ENCODE measurements at regions not wholly inside any gene's neighbourhood (a gene's known extent, or its start where the extent isn't known, plus 50 kb on each side); places are given as distances from the start of the nearest gene placed in this dataset.

- no peak for ATAC-seq
- no peaks in the 10 kb centered on the region for H3K36me3 Mint-ChIP-seq
- H3K27me3 Mint-ChIP-seq, result no peaks in the 10 kb centered on the region
- H3K9me3 Mint-ChIP-seq, result peaks cover 13% of the 10 kb centered on the region
- no peak overlapping the region for H3K27ac Mint-ChIP-seq
- H3K4me1 Mint-ChIP-seq, result no peaks in the 10 kb centered on the region
- no peak overlapping the region for H3K4me3 Mint-ChIP-seq
Measured at GRCh38 chr12:19938491-19938890, 429.8 kb upstream of the PDE3A start.

GRCh38 chr12:19940267-19940666 lies 428.1 kb upstream of the PDE3A start:
- no peak overlapping the region for H3K27ac Mint-ChIP-seq
- no peak for ATAC-seq

GRCh38 chr12:19941096-19941495 lies 427.2 kb upstream of the PDE3A start:
- no peaks in the 10 kb centered on the region for H3K27me3 Mint-ChIP-seq
- ATAC-seq, result no peak
- no peaks in the 10 kb centered on the region for H3K36me3 Mint-ChIP-seq
- H3K27ac Mint-ChIP-seq, result no peak overlapping the region
- no peaks in the 10 kb centered on the region for H3K4me1 Mint-ChIP-seq
- H3K4me3 Mint-ChIP-seq, result no peak overlapping the region
- H3K9me3 Mint-ChIP-seq, result peaks cover 11% of the 10 kb centered on the region

More at GRCh38 chr12:19940267-19940666, 428.1 kb upstream of the PDE3A start:
- H3K4me1 Mint-ChIP-seq, result no peaks in the 10 kb centered on the region
- H3K36me3 Mint-ChIP-seq, result no peaks in the 10 kb centered on the region
- no peak overlapping the region for H3K4me3 Mint-ChIP-seq
- no peaks in the 10 kb centered on the region for H3K27me3 Mint-ChIP-seq
- peaks cover 11% of the 10 kb centered on the region for H3K9me3 Mint-ChIP-seq

- Mint-ChIP-seq H3K27me3 (no peaks in the 10 kb centered on the region), H3K36me3 (no peaks in the 10 kb centered on the region), H3K4me3 (no peak overlapping the region), H3K4me1 (no peaks in the 10 kb centered on the region), H3K9me3 (peaks cover 3% of the 10 kb centered on the region), H3K27ac (no peak overlapping the region)
- no peak for ATAC-seq
Measured at GRCh38 chr12:19945559-19946435, 422.5 kb upstream of the PDE3A start.

GRCh38 chr12:19946550-19946949 lies 421.8 kb upstream of the PDE3A start:
- H3K36me3 Mint-ChIP-seq, result no peaks in the 10 kb centered on the region
- H3K27me3 Mint-ChIP-seq, result no peaks in the 10 kb centered on the region

GRCh38 chr12:19947344-19947743 lies 421.0 kb upstream of the PDE3A start:
- H3K4me3 Mint-ChIP-seq, result no peak overlapping the region
- H3K27me3 Mint-ChIP-seq, result no peaks in the 10 kb centered on the region
- H3K9me3 Mint-ChIP-seq, result peaks cover 3% of the 10 kb centered on the region
- H3K36me3 Mint-ChIP-seq, result no peaks in the 10 kb centered on the region
- no peak for ATAC-seq
- H3K4me1 Mint-ChIP-seq, result no peaks in the 10 kb centered on the region
- no peak overlapping the region for H3K27ac Mint-ChIP-seq

More at GRCh38 chr12:19946550-19946949, 421.8 kb upstream of the PDE3A start:
- no peaks in the 10 kb centered on the region for H3K4me1 Mint-ChIP-seq
- ATAC-seq, result no peak
- H3K9me3 Mint-ChIP-seq, result peaks cover 3% of the 10 kb centered on the region
- H3K4me3 Mint-ChIP-seq, result no peak overlapping the region
- no peak overlapping the region for H3K27ac Mint-ChIP-seq

GRCh38 chr12:19951664-19952063 lies 416.7 kb upstream of the PDE3A start:
- no peaks in the 10 kb centered on the region for H3K4me1 Mint-ChIP-seq
- H3K27ac Mint-ChIP-seq, result no peak overlapping the region
- ATAC-seq, result no peak
- H3K36me3 Mint-ChIP-seq, result no peaks in the 10 kb centered on the region
- H3K27me3 Mint-ChIP-seq, result no peaks in the 10 kb centered on the region
- H3K4me3 Mint-ChIP-seq, result no peak overlapping the region
- no peaks in the 10 kb centered on the region for H3K9me3 Mint-ChIP-seq

- H3K36me3 Mint-ChIP-seq, result no peaks in the 10 kb centered on the region
- no peak overlapping the region for H3K4me3 Mint-ChIP-seq
- no peaks in the 10 kb centered on the region for H3K4me1 Mint-ChIP-seq
- no peaks in the 10 kb centered on the region for H3K27me3 Mint-ChIP-seq
- no peak overlapping the region for H3K27ac Mint-ChIP-seq
- H3K9me3 Mint-ChIP-seq, result no peaks in the 10 kb centered on the region
- ATAC-seq, result no peak
Measured at GRCh38 chr12:19953734-19954133, 414.6 kb upstream of the PDE3A start.

GRCh38 chr12:19954163-19954562 lies 414.2 kb upstream of the PDE3A start:
- Mint-ChIP-seq H3K27me3 (no peaks in the 10 kb centered on the region), H3K4me3 (no peak overlapping the region), H3K36me3 (no peaks in the 10 kb centered on the region), H3K4me1 (no peaks in the 10 kb centered on the region), H3K9me3 (no peaks in the 10 kb centered on the region), H3K27ac (no peak overlapping the region)
- ATAC-seq, result no peak

GRCh38 chr12:19957308-19958125 lies 410.8 kb upstream of the PDE3A start:
- Mint-ChIP-seq H3K27me3 (no peaks in the 10 kb centered on the region), H3K4me3 (no peak overlapping the region), H3K9me3 (no peaks in the 10 kb centered on the region), H3K4me1 (no peaks in the 10 kb centered on the region), H3K27ac (no peak overlapping the region), H3K36me3 (no peaks in the 10 kb centered on the region)
- no peak for ATAC-seq

GRCh38 chr12:19958389-19958788 lies 409.9 kb upstream of the PDE3A start:
- Mint-ChIP-seq H3K36me3 (no peaks in the 10 kb centered on the region), H3K4me3 (no peak overlapping the region), H3K9me3 (no peaks in the 10 kb centered on the region), H3K4me1 (no peaks in the 10 kb centered on the region), H3K27me3 (no peaks in the 10 kb centered on the region), H3K27ac (no peak overlapping the region)
- ATAC-seq, result no peak

GRCh38 chr12:19959353-19959752 lies 409.0 kb upstream of the PDE3A start:
- no peak for ATAC-seq
- H3K27ac Mint-ChIP-seq, result no peak overlapping the region
- H3K36me3 Mint-ChIP-seq, result no peaks in the 10 kb centered on the region
- H3K27me3 Mint-ChIP-seq, result no peaks in the 10 kb centered on the region
- H3K4me1 Mint-ChIP-seq, result no peaks in the 10 kb centered on the region
- no peak overlapping the region for H3K4me3 Mint-ChIP-seq
- H3K9me3 Mint-ChIP-seq, result no peaks in the 10 kb centered on the region

GRCh38 chr12:19960527-19960926 lies 407.8 kb upstream of the PDE3A start:
- Mint-ChIP-seq H3K27me3 (no peaks in the 10 kb centered on the region), H3K27ac (no peak overlapping the region), H3K36me3 (no peaks in the 10 kb centered on the region), H3K4me3 (no peak overlapping the region), H3K9me3 (no peaks in the 10 kb centered on the region), H3K4me1 (no peaks in the 10 kb centered on the region)
- ATAC-seq, result no peak

GRCh38 chr12:19962192-19962591 lies 406.1 kb upstream of the PDE3A start:
- Mint-ChIP-seq H3K27me3 (no peaks in the 10 kb centered on the region), H3K9me3 (no peaks in the 10 kb centered on the region), H3K4me3 (no peak overlapping the region), H3K4me1 (no peaks in the 10 kb centered on the region), H3K36me3 (no peaks in the 10 kb centered on the region), H3K27ac (no peak overlapping the region)
- ATAC-seq, result no peak

- no peaks in the 10 kb centered on the region for H3K27me3 Mint-ChIP-seq
- no peaks in the 10 kb centered on the region for H3K4me1 Mint-ChIP-seq
- no peak for ATAC-seq
- H3K36me3 Mint-ChIP-seq, result no peaks in the 10 kb centered on the region
- H3K9me3 Mint-ChIP-seq, result no peaks in the 10 kb centered on the region
- H3K27ac Mint-ChIP-seq, result no peak overlapping the region
- H3K4me3 Mint-ChIP-seq, result no peak overlapping the region
Measured at GRCh38 chr12:19963972-19964371, 404.4 kb upstream of the PDE3A start.

GRCh38 chr12:19964549-19964948 lies 403.8 kb upstream of the PDE3A start:
- no peak for ATAC-seq
- no peak overlapping the region for H3K27ac Mint-ChIP-seq
- no peaks in the 10 kb centered on the region for H3K4me1 Mint-ChIP-seq
- H3K36me3 Mint-ChIP-seq, result no peaks in the 10 kb centered on the region
- no peaks in the 10 kb centered on the region for H3K27me3 Mint-ChIP-seq
- H3K4me3 Mint-ChIP-seq, result no peak overlapping the region
- H3K9me3 Mint-ChIP-seq, result no peaks in the 10 kb centered on the region
